BE2C (cell line): ENCODE measurements at regions not wholly inside any gene's neighbourhood (a gene's known extent, or its start where the extent isn't known, plus 50 kb on each side); places are given as distances from the start of the nearest gene placed in this dataset.
"Not testable (repeated sequence)": the region's sequence is repeated elsewhere in the genome, so short reads cannot be mapped to it uniquely, and the experiment has no call there.

ENCODE experiments used
- DNase-seq: peaks from one replicate; pipeline ENCODE4 v3.0.0-alpha.2; 2020
- H3K27me3 ChIP-seq: fragments of 250-450 bp; sonication (Bioruptor Pico); 2 replicates; pipeline ENCODE4 v1.5.1; 2020; ENCODE audit warnings: mild to moderate bottlenecking
- H3K36me3 ChIP-seq: fragments of 250-450 bp; sonication (Bioruptor Pico); 2 replicates; pipeline ENCODE4 v1.5.1; 2020; ENCODE audit warnings: mild to moderate bottlenecking
- H3K4me1 ChIP-seq: fragments of 250-450 bp; sonication (Bioruptor Pico); 2 replicates; pipeline ENCODE4 v1.5.1; 2020
- H3K4me3 ChIP-seq: 2 replicates; pipeline ENCODE4 v1.5.1; 2011; ENCODE audit warnings: low read depth, low read length
- H3K9me3 ChIP-seq: fragments of 250-450 bp; sonication (Bioruptor Pico); 2 replicates; pipeline ENCODE4 v1.5.1; 2020
- TF ChIP-seq, protein P1 (sequence below): IDR thresholded peaks from 2 replicates; pipeline ENCODE4 v1.5.1; 2012; ENCODE audit warnings: mild to moderate bottlenecking, low read depth, low read length

DNA sequence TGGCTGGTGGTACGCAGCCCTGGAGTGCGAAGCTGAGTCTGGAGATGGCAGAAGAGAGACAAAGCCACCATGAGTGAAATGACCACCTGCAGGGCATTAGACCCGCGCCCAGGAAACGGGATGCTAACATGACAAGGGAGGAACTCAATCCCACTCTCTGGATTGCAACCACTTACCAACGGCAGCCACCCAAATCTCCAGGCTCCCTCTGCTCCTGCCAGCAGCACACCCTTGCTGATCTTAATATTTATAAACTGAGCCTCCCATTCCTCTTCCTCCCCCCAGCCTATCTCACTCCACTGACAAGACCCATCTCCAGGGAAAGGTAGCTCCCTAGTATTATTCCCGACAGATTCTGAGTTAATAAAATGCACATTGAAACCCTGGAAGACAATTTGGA is 1508.8 kb downstream of the FOXD4L5 start:
- not testable (repeated sequence) for H3K27me3 ChIP-seq, DNase-seq, H3K4me1 ChIP-seq, H3K36me3 ChIP-seq, H3K4me3 ChIP-seq, H3K9me3 ChIP-seq

GRCh38 chr9:63775092-63775426 is 1510.0 kb downstream of the FOXD4L5 start:
- DNase-seq, H3K27me3 ChIP-seq, H3K4me3 ChIP-seq, H3K36me3 ChIP-seq, H3K9me3 ChIP-seq, H3K4me1 ChIP-seq: not testable (repeated sequence)

DNA sequence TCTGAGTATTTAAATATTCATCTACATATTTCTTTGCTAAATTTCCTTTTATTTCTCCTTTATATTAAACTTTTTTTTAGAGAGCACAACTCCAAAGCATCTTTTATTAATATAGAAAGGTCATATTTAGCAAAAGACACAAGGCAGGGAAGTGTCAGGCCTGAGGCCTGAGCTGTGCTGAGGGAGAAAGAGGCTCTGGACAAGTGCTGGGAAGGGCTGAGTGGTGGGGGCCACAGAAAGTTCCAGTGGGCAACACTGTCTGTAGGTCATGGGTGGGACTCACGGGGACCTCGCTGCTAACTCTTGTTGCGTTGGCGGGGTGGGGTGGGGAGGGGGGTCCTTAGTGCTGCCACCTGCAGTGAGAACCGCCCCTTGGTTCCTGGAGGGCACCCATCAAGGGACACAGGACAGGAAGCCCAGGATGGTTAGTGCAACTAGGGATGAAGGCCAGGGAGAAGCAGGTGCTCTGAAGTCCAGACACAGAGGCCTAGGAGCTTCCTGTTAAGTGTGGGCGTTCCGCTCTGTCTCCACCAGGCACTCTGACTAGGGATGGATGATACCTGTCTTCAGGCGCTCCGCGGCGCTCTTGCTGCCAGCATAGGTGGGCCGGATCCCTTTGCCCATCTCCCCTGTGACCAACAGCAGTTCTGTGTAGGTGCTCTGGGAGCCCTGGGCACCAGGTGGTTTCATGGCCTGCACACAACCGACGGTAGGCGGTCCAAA is 1510.5 kb downstream of the FOXD4L5 start:
- not testable (repeated sequence) for DNase-seq, H3K4me3 ChIP-seq, H3K4me1 ChIP-seq, H3K9me3 ChIP-seq, H3K27me3 ChIP-seq, H3K36me3 ChIP-seq

- not testable (repeated sequence) for H3K4me3 ChIP-seq, H3K36me3 ChIP-seq, H3K9me3 ChIP-seq, H3K4me1 ChIP-seq, H3K27me3 ChIP-seq, DNase-seq
These were observed 1522.8 kb downstream of the FOXD4L5 start for GRCh38 chr9:63762230-63762629.

DNA sequence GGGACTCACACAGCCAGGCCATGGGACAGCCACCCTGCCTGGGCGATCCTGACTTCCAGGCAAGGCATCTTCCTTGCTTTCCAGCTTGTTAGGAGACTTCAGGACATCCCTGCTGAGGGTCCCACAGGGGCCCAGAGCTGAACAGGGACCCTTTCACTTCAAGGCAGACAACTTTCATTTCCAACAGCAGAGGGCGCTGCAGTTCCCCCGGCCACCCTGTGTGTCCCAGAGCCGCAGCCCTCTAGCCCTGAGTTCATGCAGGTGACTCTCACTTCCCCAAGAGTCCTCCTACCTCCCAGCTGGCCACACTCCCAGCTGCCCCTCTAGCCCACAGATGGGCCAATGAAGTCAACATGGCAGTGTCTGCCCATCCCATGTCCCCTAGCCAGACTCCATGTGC is 1556.0 kb downstream of the FOXD4L5 start:
- not testable (repeated sequence) for H3K27me3 ChIP-seq, H3K4me1 ChIP-seq, H3K36me3 ChIP-seq, DNase-seq, H3K9me3 ChIP-seq, H3K4me3 ChIP-seq

DNA sequence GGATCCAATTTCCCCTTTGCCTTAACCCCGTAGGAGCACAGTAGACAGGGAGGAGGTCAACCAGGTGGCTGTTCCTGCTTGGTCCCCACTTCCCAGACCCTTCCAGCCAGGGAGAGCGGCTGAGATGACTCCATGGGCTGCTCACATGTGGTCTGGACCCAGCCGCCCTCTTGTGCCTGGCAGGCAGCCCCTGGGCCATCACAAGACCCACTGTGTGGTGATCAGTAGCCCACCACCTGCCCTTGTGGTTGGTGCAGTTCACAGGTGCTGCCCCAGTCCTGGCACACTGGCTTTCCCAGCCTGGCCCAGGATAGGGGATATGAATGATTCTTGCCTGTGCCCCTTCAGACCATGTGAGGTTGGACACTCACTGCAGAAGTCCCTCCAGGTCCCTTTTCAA is 1556.7 kb downstream of the FOXD4L5 start:
- Histone ChIP-seq H3K9me3 (no peaks in the 10 kb centered on the region), H3K36me3 (no peaks in the 10 kb centered on the region), H3K4me3 (no peak overlapping the region), H3K27me3 (no peaks in the 10 kb centered on the region), H3K4me1 (no peaks in the 10 kb centered on the region)
- no peak for DNase-seq
- TF ChIP-seq, protein P1, sequence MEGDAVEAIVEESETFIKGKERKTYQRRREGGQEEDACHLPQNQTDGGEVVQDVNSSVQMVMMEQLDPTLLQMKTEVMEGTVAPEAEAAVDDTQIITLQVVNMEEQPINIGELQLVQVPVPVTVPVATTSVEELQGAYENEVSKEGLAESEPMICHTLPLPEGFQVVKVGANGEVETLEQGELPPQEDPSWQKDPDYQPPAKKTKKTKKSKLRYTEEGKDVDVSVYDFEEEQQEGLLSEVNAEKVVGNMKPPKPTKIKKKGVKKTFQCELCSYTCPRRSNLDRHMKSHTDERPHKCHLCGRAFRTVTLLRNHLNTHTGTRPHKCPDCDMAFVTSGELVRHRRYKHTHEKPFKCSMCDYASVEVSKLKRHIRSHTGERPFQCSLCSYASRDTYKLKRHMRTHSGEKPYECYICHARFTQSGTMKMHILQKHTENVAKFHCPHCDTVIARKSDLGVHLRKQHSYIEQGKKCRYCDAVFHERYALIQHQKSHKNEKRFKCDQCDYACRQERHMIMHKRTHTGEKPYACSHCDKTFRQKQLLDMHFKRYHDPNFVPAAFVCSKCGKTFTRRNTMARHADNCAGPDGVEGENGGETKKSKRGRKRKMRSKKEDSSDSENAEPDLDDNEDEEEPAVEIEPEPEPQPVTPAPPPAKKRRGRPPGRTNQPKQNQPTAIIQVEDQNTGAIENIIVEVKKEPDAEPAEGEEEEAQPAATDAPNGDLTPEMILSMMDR: no peak

GRCh38 chr9:63708285-63708684 is 1576.7 kb downstream of the FOXD4L5 start:
- not testable (repeated sequence) for H3K9me3 ChIP-seq, DNase-seq, H3K27me3 ChIP-seq, H3K4me3 ChIP-seq, H3K36me3 ChIP-seq, H3K4me1 ChIP-seq

DNA sequence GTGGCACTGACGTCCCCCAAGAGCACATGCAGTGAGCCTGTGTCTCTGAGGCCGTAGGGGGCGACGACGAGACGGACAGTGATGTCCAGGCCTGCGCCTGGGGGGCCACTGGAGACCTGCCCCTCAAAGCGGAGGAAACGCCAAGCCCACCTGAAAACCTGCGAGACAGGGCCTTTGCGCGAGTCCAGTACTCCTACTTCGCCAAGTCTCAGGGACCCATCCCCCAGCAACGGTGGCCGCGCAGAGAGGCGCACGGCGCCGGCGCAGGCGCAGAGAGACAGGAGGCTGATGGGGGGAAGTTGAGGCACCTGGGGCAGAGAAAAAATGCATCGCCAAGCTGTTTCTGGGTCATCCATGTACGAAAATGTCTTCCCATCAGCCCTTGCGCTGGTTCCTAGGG is 1580.6 kb downstream of the FOXD4L5 start:
- not testable (repeated sequence) for H3K36me3 ChIP-seq, DNase-seq, H3K27me3 ChIP-seq, H3K4me1 ChIP-seq, H3K9me3 ChIP-seq, H3K4me3 ChIP-seq

GRCh38 chr9:63703670-63704069 is 1581.3 kb downstream of the FOXD4L5 start:
- H3K9me3 ChIP-seq, H3K4me1 ChIP-seq, H3K4me3 ChIP-seq, H3K27me3 ChIP-seq, H3K36me3 ChIP-seq: not testable (repeated sequence)
- DNase-seq: peak; percentile 56

GRCh38 chr9:63703138-63703665 is 1581.8 kb downstream of the FOXD4L5 start:
- not testable (repeated sequence) for H3K36me3 ChIP-seq, H3K27me3 ChIP-seq, DNase-seq, H3K4me1 ChIP-seq, H3K9me3 ChIP-seq, H3K4me3 ChIP-seq
